ENCODE measurements at regions not wholly inside any gene's neighbourhood (a gene's known extent, or its start where the extent isn't known, plus 50 kb on each side); places are given as distances from the start of the nearest gene placed in this dataset.

DNA sequence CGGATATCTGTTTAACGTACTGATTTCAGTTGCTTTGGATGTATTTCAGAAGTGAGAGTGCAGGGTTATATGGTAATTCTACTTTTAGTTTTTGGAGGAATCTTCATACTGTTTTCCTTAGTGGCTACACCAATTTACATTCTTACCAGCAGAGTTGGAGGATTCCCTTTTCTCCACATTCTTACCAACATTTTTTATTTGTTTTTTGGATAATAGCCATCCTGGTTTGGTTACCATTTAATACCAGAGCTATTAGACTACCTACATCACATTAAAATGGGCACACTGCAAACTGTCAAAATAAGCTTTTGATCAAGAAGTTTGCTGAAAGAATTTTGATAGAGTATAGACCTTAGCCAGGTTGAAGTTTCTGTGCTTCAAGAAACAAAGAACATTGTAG is 217.2 kb upstream of the CFAP20DC start:
- no peaks in the 10 kb centered on the region for H3K27me3 ChIP-seq (ENCODE audit: control insufficient read depth, insufficient read depth, low read length)
- no peaks in the 10 kb centered on the region for H3K36me3 ChIP-seq (ENCODE audit: control insufficient read depth, insufficient read depth, low read length)
- H3K4me3 ChIP-seq (ENCODE audit: low read length) = no peak overlapping the region
- WGBS (ENCODE audit: insufficient coverage, insufficient read length) = no CpG with 5 or more reads among the region's 2 CpGs
- no peak overlapping the region for H3K27ac ChIP-seq (ENCODE audit: low read length)
- no peak for DNase-seq (ENCODE audit: low read depth, low spot score)
- H3K9me3 ChIP-seq (ENCODE audit: control insufficient read depth, insufficient read depth, low read length) = no peaks in the 10 kb centered on the region
- H3K4me1 ChIP-seq (ENCODE audit: control insufficient read depth, insufficient read depth, low read length) = no peaks in the 10 kb centered on the region

DNA sequence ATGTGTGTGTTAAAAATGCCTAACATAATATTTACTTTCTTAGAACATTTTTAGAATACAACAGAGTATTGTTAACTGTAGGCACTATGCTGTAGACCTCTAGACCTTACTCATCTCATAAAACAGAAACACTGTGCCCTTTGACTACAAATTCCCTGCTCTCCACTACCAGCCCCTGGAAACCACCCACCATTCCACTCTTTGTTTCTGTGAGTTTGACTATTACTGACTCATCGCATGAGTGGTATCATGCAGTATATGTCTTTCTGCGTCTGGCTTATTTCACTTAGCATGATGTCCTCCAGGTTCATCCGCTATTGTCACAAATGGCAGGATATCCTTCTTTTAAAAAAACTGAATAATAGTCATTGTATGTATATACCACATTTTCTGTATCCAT is 216.7 kb upstream of the CFAP20DC start:
- Histone ChIP-seq H3K4me3 (ENCODE audit: low read length) (no peak overlapping the region), H3K27ac (ENCODE audit: low read length) (no peak overlapping the region), H3K36me3 (ENCODE audit: control insufficient read depth, insufficient read depth, low read length) (no peaks in the 10 kb centered on the region), H3K27me3 (ENCODE audit: control insufficient read depth, insufficient read depth, low read length) (no peaks in the 10 kb centered on the region), H3K9me3 (ENCODE audit: control insufficient read depth, insufficient read depth, low read length) (no peaks in the 10 kb centered on the region), H3K4me1 (ENCODE audit: control insufficient read depth, insufficient read depth, low read length) (no peaks in the 10 kb centered on the region)
- no CpG with 5 or more reads among the region's 3 CpGs for WGBS (ENCODE audit: insufficient coverage, insufficient read length)
- no peak for DNase-seq (ENCODE audit: low read depth, low spot score)

GRCh38 chr3:59265566-59265965 is 215.7 kb upstream of the CFAP20DC start:
- no peaks in the 10 kb centered on the region for H3K9me3 ChIP-seq (ENCODE audit: control insufficient read depth, insufficient read depth, low read length)
- H3K4me3 ChIP-seq (ENCODE audit: low read length) = no peak overlapping the region
- DNase-seq (ENCODE audit: low read depth, low spot score) = no peak
- H3K27ac ChIP-seq (ENCODE audit: low read length) = no peak overlapping the region
- H3K36me3 ChIP-seq (ENCODE audit: control insufficient read depth, insufficient read depth, low read length) = no peaks in the 10 kb centered on the region
- no peaks in the 10 kb centered on the region for H3K4me1 ChIP-seq (ENCODE audit: control insufficient read depth, insufficient read depth, low read length)
- no CpG with 5 or more reads among the region's 3 CpGs for WGBS (ENCODE audit: insufficient coverage, insufficient read length)
- no peaks in the 10 kb centered on the region for H3K27me3 ChIP-seq (ENCODE audit: control insufficient read depth, insufficient read depth, low read length)

GRCh38 chr3:59264366-59264765 is 214.5 kb upstream of the CFAP20DC start:
- DNase-seq (ENCODE audit: low read depth, low spot score) = no peak
- no peaks in the 10 kb centered on the region for H3K36me3 ChIP-seq (ENCODE audit: control insufficient read depth, insufficient read depth, low read length)
- H3K27ac ChIP-seq (ENCODE audit: low read length) = no peak overlapping the region
- H3K27me3 ChIP-seq (ENCODE audit: control insufficient read depth, insufficient read depth, low read length) = no peaks in the 10 kb centered on the region
- H3K9me3 ChIP-seq (ENCODE audit: control insufficient read depth, insufficient read depth, low read length) = no peaks in the 10 kb centered on the region
- no peak overlapping the region for H3K4me3 ChIP-seq (ENCODE audit: low read length)
- H3K4me1 ChIP-seq (ENCODE audit: control insufficient read depth, insufficient read depth, low read length) = no peaks in the 10 kb centered on the region
- no CpG with 5 or more reads among the region's 2 CpGs for WGBS (ENCODE audit: insufficient coverage, insufficient read length)

DNA sequence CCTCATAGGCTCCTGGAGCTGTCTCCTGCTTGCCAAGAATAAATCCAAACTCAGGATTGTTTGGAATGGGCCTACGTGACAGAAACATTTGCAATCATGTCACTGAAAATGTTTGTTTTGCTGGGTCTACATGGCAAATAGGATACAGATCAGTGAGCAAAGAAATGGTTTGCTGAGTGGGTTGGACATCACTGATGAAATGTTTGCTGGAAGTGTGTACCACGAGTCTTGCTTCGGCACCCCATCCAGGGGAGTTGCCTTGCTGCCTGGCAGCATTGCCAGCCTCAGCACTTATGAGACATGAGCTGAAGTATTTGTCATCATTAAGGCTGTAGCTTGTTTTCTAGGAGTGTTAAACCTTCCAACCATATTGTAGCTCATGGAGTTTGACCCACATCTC is 213.3 kb upstream of the CFAP20DC start:
- no CpG with 5 or more reads among the region's 3 CpGs for WGBS (ENCODE audit: insufficient coverage, insufficient read length)
- DNase-seq (ENCODE audit: low read depth, low spot score) = no peak
- H3K4me3 ChIP-seq (ENCODE audit: low read length) = no peak overlapping the region

DNA sequence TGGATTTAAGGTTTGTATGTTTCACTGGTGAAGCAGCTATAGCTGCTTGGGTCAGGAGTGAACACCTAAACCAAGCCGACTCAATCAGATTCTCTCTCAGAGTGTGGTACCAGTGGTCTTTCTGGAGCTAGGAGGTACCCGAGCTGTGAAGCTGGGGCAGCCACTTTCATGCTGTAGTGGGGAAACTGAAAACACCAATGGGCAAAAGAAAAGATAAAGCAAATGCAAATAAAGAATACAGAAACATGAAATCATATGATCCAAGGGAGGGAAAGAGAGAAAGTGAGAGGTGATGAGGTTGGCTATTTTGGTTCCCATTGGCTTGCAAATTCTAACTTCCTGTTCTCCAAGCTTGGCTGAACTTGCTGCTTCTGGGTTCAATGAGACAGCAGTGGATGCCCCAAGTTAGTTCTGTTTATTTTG is 212.3 kb upstream of the CFAP20DC start:
- no peak for DNase-seq (ENCODE audit: low read depth, low spot score)
- H3K36me3 ChIP-seq (ENCODE audit: control insufficient read depth, insufficient read depth, low read length) = no peaks in the 10 kb centered on the region
- no peak overlapping the region for H3K4me3 ChIP-seq (ENCODE audit: low read length)
- WGBS (ENCODE audit: insufficient coverage, insufficient read length) = no CpG with 5 or more reads among the region's 2 CpGs
- no peaks in the 10 kb centered on the region for H3K27me3 ChIP-seq (ENCODE audit: control insufficient read depth, insufficient read depth, low read length)
- no peak overlapping the region for H3K27ac ChIP-seq (ENCODE audit: low read length)
- no peaks in the 10 kb centered on the region for H3K4me1 ChIP-seq (ENCODE audit: control insufficient read depth, insufficient read depth, low read length)
- H3K9me3 ChIP-seq (ENCODE audit: control insufficient read depth, insufficient read depth, low read length) = no peaks in the 10 kb centered on the region

More for the DNA sequence above, 213.3 kb upstream of the CFAP20DC start:
- no peaks in the 10 kb centered on the region for H3K9me3 ChIP-seq (ENCODE audit: control insufficient read depth, insufficient read depth, low read length)
- no peaks in the 10 kb centered on the region for H3K4me1 ChIP-seq (ENCODE audit: control insufficient read depth, insufficient read depth, low read length)
- no peak overlapping the region for H3K27ac ChIP-seq (ENCODE audit: low read length)
- H3K36me3 ChIP-seq (ENCODE audit: control insufficient read depth, insufficient read depth, low read length) = no peaks in the 10 kb centered on the region
- no peaks in the 10 kb centered on the region for H3K27me3 ChIP-seq (ENCODE audit: control insufficient read depth, insufficient read depth, low read length)

DNA sequence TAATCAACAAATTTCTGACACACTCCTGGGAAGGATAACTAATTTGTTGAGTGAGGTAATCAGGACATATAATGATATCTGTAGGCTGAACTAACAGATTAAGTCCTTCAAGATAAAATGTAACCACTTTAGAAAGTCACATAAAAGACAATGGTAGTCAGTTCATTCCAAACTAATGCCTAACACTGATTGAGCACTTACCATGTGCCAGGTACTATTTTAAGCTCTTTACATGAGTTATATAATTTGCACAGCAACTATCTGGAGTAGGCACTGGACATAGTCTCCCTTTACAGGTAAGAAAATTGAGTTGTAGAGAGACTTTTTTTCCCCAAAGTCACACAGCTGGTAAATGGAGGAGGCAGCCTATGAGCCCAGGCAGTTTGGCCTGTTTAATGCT is 211.2 kb upstream of the CFAP20DC start:
- Histone ChIP-seq H3K36me3 (ENCODE audit: control insufficient read depth, insufficient read depth, low read length) (no peaks in the 10 kb centered on the region), H3K27me3 (ENCODE audit: control insufficient read depth, insufficient read depth, low read length) (no peaks in the 10 kb centered on the region), H3K27ac (ENCODE audit: low read length) (no peak overlapping the region), H3K4me1 (ENCODE audit: control insufficient read depth, insufficient read depth, low read length) (no peaks in the 10 kb centered on the region), H3K4me3 (ENCODE audit: low read length) (no peak overlapping the region), H3K9me3 (ENCODE audit: control insufficient read depth, insufficient read depth, low read length) (no peaks in the 10 kb centered on the region)
- DNase-seq (ENCODE audit: low read depth, low spot score) = no peak

- no CpG with 5 or more reads among the region's 8 CpGs for WGBS (ENCODE audit: insufficient coverage, insufficient read length)
- no peak for DNase-seq (ENCODE audit: low read depth, low spot score)
- no peak overlapping the region for H3K27ac ChIP-seq (ENCODE audit: low read length)
Observed at GRCh38 chr3:59258550-59259260, 208.9 kb upstream of the CFAP20DC start.

GRCh38 chr3:59257506-59257905 is 207.7 kb upstream of the CFAP20DC start:
- H3K27ac ChIP-seq (ENCODE audit: low read length) = no peak overlapping the region
- no peaks in the 10 kb centered on the region for H3K36me3 ChIP-seq (ENCODE audit: control insufficient read depth, insufficient read depth, low read length)
- no peaks in the 10 kb centered on the region for H3K4me1 ChIP-seq (ENCODE audit: control insufficient read depth, insufficient read depth, low read length)
- whole genome bisulfite sequencing (ENCODE audit: insufficient coverage, insufficient read length) = no CpG with 5 or more reads among the region's 3 CpGs
- no peak for DNase-seq (ENCODE audit: low read depth, low spot score)
- H3K9me3 ChIP-seq (ENCODE audit: control insufficient read depth, insufficient read depth, low read length) = no peaks in the 10 kb centered on the region
- no peaks in the 10 kb centered on the region for H3K27me3 ChIP-seq (ENCODE audit: control insufficient read depth, insufficient read depth, low read length)
- H3K4me3 ChIP-seq (ENCODE audit: low read length) = no peak overlapping the region

More at GRCh38 chr3:59258550-59259260, 208.9 kb upstream of the CFAP20DC start:
- H3K4me3 ChIP-seq (ENCODE audit: low read length) = no peak overlapping the region
- H3K27me3 ChIP-seq (ENCODE audit: control insufficient read depth, insufficient read depth, low read length) = no peaks in the 10 kb centered on the region
- no peaks in the 10 kb centered on the region for H3K36me3 ChIP-seq (ENCODE audit: control insufficient read depth, insufficient read depth, low read length)
- H3K9me3 ChIP-seq (ENCODE audit: control insufficient read depth, insufficient read depth, low read length) = no peaks in the 10 kb centered on the region
- no peaks in the 10 kb centered on the region for H3K4me1 ChIP-seq (ENCODE audit: control insufficient read depth, insufficient read depth, low read length)

DNA sequence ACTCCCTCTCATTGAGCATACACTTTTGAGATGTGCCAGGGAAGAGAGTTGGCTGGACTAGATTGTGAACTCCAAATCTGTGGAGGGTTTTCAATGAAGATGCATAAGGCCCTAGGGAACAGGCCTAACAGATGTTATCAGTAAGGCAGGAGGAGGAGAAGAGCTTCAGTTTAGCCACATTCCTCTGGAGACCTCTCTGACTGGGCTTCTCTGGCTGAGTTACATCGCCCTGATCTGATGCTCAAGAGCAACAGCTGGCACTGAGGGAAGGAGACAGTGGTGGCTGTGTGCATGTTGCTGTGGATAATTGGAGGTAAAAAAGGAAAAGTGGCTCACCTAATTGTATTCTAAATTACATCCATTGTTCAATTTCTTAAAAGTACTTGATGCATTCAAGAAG is 206.4 kb upstream of the CFAP20DC start:
- no peak for DNase-seq (ENCODE audit: low read depth, low spot score)
- Histone ChIP-seq H3K4me1 (ENCODE audit: control insufficient read depth, insufficient read depth, low read length) (no peaks in the 10 kb centered on the region), H3K27ac (ENCODE audit: low read length) (no peak overlapping the region), H3K4me3 (ENCODE audit: low read length) (no peak overlapping the region), H3K27me3 (ENCODE audit: control insufficient read depth, insufficient read depth, low read length) (no peaks in the 10 kb centered on the region), H3K9me3 (ENCODE audit: control insufficient read depth, insufficient read depth, low read length) (no peaks in the 10 kb centered on the region), H3K36me3 (ENCODE audit: control insufficient read depth, insufficient read depth, low read length) (no peaks in the 10 kb centered on the region)
- WGBS (ENCODE audit: insufficient coverage, insufficient read length) = no CpG with 5 or more reads among the region's 1 CpG

- WGBS (ENCODE audit: insufficient coverage, insufficient read length) = no CpG with 5 or more reads among the region's 3 CpGs
- Histone ChIP-seq H3K27ac (ENCODE audit: low read length) (no peak overlapping the region), H3K27me3 (ENCODE audit: control insufficient read depth, insufficient read depth, low read length) (no peaks in the 10 kb centered on the region), H3K4me3 (ENCODE audit: low read length) (no peak overlapping the region), H3K9me3 (ENCODE audit: control insufficient read depth, insufficient read depth, low read length) (no peaks in the 10 kb centered on the region), H3K36me3 (ENCODE audit: control insufficient read depth, insufficient read depth, low read length) (no peaks in the 10 kb centered on the region), H3K4me1 (ENCODE audit: control insufficient read depth, insufficient read depth, low read length) (no peaks in the 10 kb centered on the region)
- DNase-seq (ENCODE audit: low read depth, low spot score) = no peak
Observed at GRCh38 chr3:59254976-59255375, 205.2 kb upstream of the CFAP20DC start.

Measured in iPS DF 6.9 (cell line).